HG03196 (cell line): ENCODE measurements at regions not wholly inside any gene's neighbourhood (a gene's known extent, or its start where the extent isn't known, plus 50 kb on each side); places are given as distances from the start of the nearest gene placed in this dataset.

Experiments used
- ATAC-seq: cut with Tn5 transposase; IDR thresholded peaks from one replicate; pipeline ENCODE4 v1.9.1; 2021; ENCODE audit not compliant: unreplicated experiment

- ATAC-seq: no peak
These were observed 51.4 kb upstream of the SOX2 start for GRCh38 chr3:181660337-181660736.

- no peak for ATAC-seq
These were observed 74.3 kb upstream of the SOX2 start for GRCh38 chr3:181637456-181637855.

GRCh38 chr3:181637056-181637455 lies 74.7 kb upstream of the SOX2 start:
- no peak for ATAC-seq

GRCh38 chr3:181635141-181635540 lies 76.6 kb upstream of the SOX2 start:
- no peak for ATAC-seq

- ATAC-seq: no peak
These were observed 78.2 kb upstream of the SOX2 start for GRCh38 chr3:181633556-181633955.

GRCh38 chr3:181631901-181632300 lies 79.8 kb upstream of the SOX2 start:
- ATAC-seq: no peak

GRCh38 chr3:181630853-181631252 lies 80.9 kb upstream of the SOX2 start:
- no peak for ATAC-seq

- no peak for ATAC-seq
These were observed 82.0 kb upstream of the SOX2 start for GRCh38 chr3:181629711-181630110.

GRCh38 chr3:181629029-181629428 lies 82.7 kb upstream of the SOX2 start:
- ATAC-seq: no peak

GRCh38 chr3:181628384-181628783 lies 83.3 kb upstream of the SOX2 start:
- ATAC-seq: no peak

GRCh38 chr3:181626036-181626435 lies 85.7 kb upstream of the SOX2 start:
- ATAC-seq: no peak

- ATAC-seq: no peak
These were observed 87.6 kb upstream of the SOX2 start for GRCh38 chr3:181623924-181624694.

GRCh38 chr3:181622365-181622764 lies 89.4 kb upstream of the SOX2 start:
- ATAC-seq: no peak

- no peak for ATAC-seq
These were observed 91.8 kb upstream of the SOX2 start for GRCh38 chr3:181619897-181620296.

- ATAC-seq: no peak
These were observed 93.5 kb upstream of the SOX2 start for GRCh38 chr3:181618260-181618659.

GRCh38 chr3:181616088-181617070 lies 95.3 kb upstream of the SOX2 start:
- ATAC-seq: no peak

GRCh38 chr3:181615666-181616065 lies 96.1 kb upstream of the SOX2 start:
- no peak for ATAC-seq

- no peak for ATAC-seq
These were observed 96.8 kb upstream of the SOX2 start for GRCh38 chr3:181614878-181615277.

GRCh38 chr3:181613813-181614212 lies 97.9 kb upstream of the SOX2 start:
- no peak for ATAC-seq

GRCh38 chr3:181613191-181613590 lies 98.5 kb upstream of the SOX2 start:
- no peak for ATAC-seq

GRCh38 chr3:181610973-181611265 lies 100.8 kb upstream of the SOX2 start:
- ATAC-seq: no peak
